ENCODE measurements at regions not wholly inside any gene's neighbourhood (a gene's known extent, or its start where the extent isn't known, plus 50 kb on each side); places are given as distances from the start of the nearest gene placed in this dataset.
"Not testable (repeated sequence)": the region's sequence is repeated elsewhere in the genome, so short reads cannot be mapped to it uniquely, and the experiment has no call there.

DNA sequence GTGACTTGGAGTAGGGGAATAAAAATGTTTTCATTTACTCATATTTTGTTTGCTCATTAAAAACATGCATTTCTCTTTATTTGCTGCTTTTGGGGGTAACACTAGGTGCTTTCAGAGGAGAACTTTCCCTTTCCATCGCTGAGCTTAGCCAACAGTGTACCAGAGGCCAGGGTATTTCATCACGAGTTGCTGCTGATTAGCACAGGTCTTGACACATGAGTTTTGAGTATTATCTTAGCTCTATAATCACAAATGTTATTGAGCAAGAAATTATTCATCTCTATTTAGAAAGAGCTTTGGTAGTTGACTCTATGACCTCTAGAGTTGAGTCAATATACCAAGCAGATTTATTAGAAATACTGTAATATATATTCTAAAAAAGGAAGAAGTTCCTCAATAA lies 375.9 kb downstream of the NXPH1 start:
- no peak for DNase-seq (ENCODE audit: low spot score)

DNA sequence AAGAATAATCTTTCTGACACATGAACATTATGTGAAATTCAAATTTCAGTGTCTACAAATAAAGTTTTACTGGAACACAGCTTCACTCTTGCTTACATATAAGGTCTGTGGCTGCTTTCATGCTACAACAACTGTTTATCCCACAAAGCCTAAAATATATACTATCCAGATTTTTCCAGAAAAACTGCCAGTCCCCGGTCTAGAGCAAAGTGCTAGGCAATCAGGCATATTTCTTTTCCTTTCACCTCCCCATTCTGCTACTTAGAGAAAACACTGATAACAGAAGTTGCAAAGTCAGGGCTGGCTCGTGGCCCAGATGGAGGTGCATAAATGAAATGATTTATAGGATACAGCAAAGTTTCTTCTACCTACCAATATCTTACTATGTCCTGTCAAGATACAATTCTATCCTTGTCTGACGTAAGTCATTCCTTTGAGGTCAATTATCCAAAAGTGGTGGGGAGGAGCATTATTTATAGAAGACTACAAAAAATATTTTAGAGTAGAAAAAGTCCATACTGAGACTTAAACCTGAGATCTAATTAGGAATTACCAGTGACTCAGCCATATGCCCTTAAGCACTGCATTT lies 384.1 kb downstream of the NXPH1 start:
- no peak for DNase-seq (ENCODE audit: low spot score)

DNA sequence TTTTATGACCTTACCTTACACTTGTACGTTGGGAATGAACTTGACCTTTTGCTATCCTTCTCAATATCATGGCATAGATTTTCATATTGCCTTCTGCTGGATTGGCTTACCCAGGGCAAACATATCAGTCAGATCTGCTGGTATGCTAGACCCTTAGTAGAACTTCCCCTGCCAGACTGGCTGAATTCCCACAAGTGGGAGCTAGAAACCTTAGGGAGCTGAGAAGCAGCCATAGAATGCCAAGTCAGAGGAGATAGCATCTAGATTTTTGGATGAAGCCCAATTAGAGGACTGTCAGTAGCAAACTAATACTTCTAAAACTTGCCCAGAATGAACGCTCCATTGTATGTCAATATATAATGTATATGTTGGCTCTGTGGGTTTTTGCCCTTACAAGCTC lies 385.0 kb downstream of the NXPH1 start:
- DNase-seq (ENCODE audit: low spot score) = no peak

DNA sequence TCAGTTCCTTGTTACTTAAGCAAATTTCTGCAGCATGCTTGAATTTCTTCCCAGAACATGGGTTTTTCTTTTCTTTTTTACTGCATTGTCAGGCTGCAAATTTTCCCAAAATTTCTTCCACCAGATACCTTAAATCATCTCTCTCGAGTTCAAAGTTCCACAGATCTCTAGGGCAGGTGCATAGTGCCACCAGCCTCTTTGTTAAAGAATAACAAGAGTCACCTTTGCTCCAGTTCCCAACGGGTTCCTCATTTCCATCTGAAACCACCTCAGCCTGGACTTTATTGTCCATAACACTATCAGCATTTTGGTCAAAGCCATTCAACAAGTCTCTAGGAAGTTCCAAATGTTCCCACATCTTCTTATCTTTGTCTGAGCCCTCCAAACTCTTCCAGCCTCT lies 389.2 kb downstream of the NXPH1 start:
- DNase-seq (ENCODE audit: low spot score) = no peak

DNA sequence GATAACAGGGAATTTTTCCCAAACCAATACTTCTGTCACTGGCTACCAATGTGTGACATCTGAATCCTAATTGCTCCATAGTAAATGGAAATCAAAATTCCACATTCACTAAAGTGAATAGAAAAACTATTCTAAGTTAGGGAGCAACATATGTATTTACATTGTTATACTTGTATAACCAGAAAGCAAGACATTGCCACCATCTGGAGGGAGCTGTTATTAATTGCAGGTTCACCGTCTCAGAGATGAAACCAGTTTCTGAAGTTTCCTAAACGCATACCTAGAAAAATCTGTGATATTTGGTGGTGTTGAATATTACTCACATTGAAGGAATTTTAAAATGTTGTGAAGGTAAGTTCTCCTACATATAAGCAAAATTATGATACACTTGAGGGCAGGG lies 390.1 kb downstream of the NXPH1 start:
- DNase-seq (ENCODE audit: low spot score) = peak; percentile 6

DNA sequence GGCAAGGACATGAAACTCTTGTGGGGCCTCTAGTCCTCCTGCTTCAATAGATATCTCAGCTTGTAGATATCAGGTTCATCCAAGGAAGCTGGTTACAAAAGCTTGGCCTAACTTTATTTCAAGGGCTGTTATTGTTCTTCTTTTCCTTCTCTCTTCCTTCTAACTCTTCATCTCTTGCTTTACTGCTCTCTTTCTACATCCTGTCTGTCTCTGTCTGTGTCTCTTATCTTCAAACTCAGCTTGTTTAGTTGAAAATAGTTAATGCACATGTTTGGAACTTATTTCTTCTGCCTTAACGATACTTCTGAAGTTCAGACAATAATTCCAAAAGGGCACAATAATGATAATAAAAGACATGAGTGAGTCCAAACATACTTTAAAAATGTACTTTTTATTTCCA lies 393.9 kb downstream of the NXPH1 start:
- no peak for DNase-seq (ENCODE audit: low spot score)

DNA sequence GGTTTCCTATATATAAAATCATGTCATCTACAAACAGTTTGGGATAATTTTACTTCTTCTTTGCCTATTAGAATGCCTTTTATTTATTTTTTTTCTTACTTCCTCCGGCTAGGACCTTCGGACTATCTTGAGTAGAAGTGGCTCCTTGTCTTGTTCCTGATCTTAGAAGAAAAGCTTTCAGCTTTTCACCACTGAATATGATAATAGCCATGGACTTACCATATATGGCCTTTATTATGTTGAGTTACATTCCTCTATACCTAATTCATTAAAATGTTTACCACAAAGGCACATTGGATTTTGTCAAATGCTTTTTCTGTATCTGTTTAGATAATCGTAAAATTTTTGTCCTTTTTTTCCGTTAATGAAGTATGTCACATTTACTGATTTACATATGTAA lies 395.7 kb downstream of the NXPH1 start:
- DNase-seq (ENCODE audit: low spot score) = no peak

DNA sequence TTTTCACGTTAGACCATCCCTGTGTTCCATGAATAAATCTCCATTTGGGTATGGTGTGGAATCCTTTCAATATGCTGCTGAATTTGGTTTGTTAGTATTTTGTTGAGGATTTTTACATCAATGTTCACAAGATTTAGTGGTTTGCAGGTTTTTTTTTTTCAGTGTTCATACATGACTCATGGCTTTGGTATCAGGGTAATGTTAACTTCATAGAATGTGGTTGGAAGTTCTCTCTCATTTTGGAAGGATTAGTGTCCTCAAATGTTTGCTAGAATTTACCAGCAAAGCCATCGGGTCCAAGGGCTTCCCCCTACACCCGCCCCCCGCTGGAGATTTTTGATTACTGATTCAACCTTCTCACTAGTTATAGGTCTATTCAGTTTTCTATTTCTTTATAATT lies 398.0 kb downstream of the NXPH1 start:
- DNase-seq (ENCODE audit: low spot score) = peak; percentile 27

DNA sequence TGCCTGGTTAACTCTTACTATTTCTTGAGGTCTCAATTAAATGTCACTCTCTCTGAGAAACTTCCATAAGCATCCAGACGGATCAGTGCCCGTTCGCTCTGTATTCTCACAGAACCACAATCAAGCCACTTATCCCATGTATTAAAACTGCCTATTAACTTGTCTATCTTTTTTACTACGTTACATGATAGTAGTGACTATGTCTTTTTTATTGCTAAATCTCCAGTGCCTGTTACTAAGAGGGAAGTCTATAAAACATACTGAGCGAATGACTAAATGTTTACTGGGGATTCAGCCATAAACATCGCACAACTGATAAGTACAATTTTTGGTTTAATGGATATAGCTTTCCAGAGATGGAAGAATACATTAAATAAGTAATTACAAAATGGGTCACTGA lies 399.9 kb downstream of the NXPH1 start:
- DNase-seq (ENCODE audit: low spot score) = no peak

DNA sequence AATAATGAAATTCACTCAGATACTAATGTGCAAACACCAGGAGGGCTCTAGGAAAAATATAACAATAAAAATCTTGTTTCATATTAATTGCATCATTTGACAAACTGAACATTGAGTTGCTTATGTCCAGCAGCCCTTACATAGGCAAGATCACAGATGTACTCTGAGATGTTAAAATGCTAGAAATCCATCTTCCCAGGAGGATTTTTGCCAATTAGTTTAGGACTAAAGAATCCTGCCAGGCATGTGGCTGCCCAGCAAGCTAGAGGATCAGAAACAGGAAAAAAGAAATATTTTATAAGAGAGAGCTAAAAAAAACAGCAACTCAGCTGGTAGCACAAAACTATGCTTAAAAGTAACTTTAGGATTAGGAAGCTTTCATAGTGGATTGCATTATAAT lies 407.8 kb downstream of the NXPH1 start:
- no peak for DNase-seq (ENCODE audit: low spot score)

DNA sequence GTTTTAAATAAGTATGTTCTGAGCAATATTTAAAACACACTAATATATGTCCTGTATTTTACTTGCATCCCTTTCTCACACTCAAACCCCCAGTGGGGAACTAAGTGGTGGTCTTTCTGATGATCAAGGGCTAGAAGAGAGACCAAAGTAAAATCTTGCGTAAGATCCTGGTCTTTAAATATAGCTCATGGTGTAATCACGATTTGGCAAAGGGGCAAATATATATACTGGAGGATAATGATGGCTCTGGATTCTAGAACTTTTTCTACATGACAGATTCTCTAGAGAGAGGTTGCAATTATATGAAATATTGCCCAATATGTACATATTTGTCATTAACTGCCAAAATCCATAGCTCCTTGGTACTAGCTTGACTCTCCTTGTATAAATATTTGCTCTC lies 438.3 kb downstream of the NXPH1 start:
- no peak for DNase-seq (ENCODE audit: low spot score)

DNA sequence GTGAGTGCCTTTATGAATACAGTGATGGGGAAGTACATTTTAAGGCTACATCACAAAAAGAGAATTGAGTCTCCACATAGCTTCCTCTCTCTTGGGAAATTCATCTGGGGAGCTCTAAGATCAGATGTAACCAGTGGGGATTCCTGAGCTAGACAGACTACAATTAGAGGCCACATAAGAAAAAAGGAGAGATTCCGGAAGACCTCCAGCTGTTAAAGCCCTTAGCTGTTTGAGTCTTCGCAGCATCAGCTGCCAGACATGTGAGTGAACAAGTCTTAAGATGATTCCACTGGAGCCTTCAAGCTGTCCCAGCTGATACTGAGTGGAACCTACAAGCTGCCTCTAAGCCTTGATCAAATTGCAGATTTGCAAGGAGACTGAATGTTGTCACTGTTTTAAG lies 448.5 kb downstream of the NXPH1 start:
- DNase-seq (ENCODE audit: low spot score) = no peak

DNA sequence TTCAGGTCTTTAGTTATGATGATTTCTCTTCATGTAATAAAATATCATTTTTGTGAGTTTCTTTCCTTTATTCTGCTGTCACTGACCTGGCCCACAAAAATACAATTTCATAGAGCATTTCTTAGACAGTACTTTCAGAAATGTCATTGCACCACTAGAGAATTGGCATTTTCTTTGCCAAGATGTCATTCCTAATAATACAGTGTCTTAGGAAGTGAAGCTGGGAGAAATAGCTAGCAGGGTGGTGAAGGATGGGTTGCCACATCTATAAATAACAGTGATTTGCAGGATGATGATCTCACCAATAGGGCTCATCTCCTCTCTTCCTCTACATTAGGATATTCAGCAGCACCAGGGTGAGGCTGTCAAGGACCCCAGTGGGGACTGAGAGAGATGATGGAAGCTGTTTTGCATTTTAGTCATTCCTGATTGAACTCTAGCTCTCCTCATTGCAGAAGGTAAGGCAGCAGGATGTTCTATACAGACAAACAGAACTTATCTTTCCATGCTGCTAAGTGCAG lies 452.1 kb downstream of the NXPH1 start:
- DNase-seq (ENCODE audit: low spot score) = no peak

DNA sequence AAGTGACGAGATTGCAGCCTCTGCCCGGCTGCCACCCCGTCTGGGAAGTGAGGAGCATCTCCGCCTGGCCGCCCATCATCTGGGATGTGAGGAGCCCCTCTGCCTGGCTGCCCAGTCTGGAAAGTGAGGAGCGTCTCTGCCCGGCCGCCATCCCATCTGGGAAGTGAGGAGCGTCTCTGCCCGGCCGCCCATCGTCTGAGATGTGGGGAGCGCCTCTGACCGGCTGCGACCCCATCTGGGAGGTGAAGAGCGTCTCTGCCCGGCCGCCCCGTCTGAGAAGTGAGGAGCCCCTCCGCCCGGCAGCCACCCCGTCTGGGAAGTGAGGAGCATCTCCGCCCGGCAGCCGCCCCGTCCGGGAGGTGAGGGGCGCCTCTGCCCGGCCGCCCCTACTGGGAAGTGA lies 456.9 kb downstream of the NXPH1 start:
- not testable (repeated sequence) for DNase-seq (ENCODE audit: low spot score)

DNA sequence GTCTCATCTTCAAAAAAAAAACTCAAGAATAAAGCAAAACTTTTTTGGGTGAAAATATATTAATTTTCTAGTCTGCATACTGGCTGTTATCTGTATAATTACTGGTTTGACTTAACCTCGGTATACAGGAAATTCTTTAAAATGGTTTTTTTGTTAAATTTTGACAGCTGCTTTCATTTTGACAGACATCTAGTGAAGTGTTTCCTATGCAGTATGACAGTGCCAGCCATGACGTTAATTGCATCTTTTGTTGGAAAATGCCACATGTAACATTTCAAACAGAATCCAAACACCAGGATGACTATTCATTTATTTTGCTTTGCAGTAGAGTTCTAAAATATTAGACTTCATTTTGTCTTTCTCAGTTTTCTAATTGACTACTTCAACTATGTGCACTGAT lies 460.4 kb downstream of the NXPH1 start:
- DNase-seq (ENCODE audit: low spot score) = no peak

DNA sequence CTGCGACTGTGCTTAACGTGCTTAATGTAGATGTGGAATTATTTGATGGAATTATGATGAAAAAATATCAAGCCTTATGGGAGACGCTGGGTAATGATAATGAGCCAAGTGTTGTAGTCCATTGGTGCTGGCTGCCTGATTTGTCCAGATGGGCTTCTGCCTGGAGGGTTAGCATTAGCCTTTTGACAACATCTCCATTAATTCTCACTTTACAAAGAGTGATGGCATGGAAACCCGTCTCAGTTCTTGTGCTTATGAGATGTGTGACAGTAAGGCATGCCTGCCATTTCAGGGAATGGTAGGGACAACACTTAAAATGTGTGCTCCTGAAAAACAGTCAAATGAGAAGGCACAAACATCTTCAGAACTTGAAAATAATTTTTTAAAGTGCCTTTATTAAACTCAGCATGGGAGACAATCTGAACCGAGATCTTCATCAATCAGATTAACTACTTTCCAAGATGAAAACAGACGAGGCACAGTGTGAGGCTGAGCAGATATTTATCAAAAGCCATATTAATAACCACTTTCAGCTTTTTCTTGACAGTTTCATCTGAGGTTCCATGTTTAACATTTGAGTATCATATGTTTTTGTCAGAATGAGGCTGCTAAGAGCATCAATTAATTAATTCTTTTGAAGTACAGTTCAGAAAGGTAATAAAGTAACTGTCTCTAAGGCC lies 473.1 kb downstream of the NXPH1 start:
- no peak for DNase-seq (ENCODE audit: low spot score)

DNA sequence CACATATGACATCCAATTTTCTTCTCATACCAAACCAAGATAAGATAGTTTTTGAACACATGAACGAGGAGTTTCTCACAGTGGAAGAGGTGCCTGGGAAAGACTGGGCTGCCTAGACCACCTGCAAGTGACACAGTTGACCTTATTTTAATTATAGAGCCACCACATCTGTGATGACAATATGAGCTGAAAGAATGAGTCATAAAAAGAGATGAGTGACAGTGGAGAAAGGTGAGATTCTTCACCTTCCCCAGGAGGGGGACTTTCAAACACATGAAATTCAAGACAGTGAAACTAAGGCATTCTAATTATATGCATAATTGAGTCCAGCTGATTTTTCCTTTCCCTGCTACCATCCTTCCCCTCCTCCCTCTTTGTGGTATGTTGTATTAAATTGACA lies 475.5 kb downstream of the NXPH1 start:
- DNase-seq (ENCODE audit: low spot score) = peak; percentile 3

DNA sequence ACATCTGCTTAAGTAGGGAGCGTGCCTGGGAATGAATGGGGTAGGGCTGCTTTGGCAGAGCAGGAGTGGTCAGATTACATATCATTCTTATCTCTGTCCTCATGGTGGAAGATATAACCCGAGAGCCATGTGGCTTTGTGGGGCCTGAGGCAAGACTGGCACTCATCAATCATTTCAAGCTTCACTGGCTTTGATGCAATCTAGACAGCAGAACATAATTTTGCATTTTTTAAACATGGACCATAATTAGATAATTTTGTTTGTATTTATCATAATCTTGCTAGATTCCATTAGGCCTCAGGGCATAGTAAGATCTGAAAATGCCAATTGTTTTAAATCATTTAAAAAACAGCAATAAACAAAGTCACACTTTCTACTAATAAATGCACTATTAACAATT lies 480.3 kb downstream of the NXPH1 start:
- no peak for DNase-seq (ENCODE audit: low spot score)

DNA sequence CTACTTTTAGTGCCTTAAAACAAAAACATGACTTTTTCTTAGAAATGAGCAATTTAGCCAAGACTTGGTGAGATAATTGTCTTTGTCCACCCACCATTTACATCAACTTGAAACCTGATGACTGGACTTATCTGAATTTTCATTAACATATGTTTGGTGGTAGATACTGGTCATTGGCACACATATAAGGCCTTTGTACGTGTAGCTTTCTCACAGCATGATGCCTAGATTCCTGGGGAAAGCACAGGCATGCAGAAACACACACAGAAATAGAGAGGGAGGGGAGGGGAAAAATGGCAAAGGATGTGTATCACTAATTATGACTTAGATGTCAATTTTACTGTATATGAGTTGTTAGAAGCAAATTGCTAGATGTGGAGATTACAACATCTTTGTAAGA lies 488.4 kb downstream of the NXPH1 start:
- DNase-seq (ENCODE audit: low spot score) = no peak

DNA sequence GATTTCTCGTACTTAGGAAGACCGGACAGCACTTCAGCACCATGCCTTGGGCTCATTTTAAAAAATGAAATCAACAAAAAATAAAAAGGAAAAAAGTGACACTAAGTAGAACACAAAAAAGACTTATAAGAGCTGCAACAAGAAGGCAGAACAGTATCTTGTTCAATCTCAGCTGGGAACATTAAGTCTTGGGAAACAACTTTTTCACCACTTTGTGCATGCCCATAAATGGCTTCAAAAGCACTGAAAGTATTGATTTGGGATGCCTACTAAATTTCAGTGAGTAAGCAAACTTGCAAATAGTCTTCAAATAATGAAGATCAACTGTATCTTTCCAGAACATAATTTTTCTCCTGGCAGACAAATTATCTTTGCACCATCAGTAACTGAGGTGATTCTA lies 489.3 kb downstream of the NXPH1 start:
- DNase-seq (ENCODE audit: low spot score) = no peak

DNA sequence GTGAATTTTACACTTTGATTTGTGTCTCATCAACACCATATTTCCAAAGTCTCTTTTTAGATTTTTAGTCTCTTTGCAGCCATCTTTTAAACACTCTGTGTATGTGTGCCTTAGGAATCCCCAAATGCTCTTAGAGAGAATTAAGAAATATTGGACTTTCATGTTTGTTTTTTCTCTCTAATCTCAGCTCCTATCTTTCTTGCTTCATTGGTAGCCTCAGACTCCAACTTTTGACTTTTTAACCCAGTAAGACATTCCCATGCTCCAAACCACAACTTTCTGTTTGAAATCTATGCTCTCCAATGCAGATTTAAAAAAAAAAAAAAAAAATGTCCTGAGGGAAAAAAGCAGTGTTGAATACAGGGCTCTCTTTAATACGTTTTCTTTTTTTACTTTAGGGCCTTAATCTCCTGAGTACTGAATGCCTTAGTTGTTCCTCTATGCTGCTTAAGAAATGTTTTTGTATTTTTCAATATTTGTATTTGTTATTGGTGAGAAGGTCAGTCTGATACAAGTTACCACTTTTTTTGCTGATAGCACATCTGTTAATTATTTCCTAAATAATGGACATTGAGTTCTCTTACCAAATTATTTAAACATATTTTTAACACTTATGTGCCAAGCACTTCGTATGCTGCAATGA lies 489.9 kb downstream of the NXPH1 start:
- no peak for DNase-seq (ENCODE audit: low spot score)

DNA sequence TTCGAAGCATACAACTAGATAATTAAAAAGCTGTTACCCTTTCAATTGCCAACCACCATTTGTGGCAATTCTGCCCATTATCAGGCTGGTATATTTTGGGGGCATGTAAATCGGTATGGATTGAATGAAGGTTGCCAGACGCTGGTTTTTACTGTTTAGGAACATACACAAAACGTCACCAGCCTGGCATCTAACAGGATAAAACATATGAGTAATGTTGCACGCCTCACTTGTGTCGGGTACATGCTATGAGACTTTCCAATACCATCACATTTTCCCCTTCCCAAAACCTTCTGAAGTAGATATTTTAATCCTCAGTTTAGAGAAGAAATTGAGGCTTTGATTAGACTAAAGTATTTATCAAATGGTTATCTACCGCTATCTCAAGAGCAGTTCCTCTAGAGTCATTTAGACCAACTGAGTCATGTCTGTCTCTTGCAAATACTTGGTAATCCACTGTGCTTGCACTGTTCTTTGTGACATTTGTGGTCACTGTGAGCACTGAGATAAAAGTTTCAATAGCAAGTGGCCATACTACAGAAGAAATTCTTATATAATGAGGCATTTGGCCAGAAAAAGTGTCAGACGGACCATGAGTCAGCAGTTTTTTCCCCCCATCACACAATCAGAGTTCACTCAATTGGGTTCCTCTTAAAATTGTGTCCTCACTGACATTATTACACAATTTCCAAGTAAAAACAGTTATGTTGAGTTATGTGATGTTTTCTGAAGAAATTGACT lies 498.7 kb downstream of the NXPH1 start:
- peak; percentile 11 for DNase-seq (ENCODE audit: low spot score)

DNA sequence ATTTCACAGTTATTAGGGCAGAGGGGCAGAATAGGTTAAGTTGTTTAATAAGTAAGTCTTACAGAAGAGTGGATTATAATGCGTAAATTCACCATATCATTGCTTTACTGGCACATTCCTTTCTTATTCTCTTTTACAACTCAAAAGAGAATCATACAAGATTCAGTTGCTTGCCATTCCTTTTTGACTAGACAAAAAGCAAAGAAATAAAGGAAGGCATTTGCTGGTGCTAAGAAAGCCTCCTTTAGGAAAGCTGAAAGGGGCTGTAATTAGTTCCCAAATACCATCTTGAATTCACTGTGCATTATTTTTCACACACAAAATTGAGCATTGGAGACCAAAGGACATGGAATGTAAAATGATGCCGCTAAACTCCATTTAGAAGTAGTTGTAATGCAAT lies 499.3 kb downstream of the NXPH1 start:
- no peak for DNase-seq (ENCODE audit: low spot score)

Measured in RKO (cell line).